Keratinocyte (primary cell): ENCODE measurements at regions not wholly inside any gene's neighbourhood (a gene's known extent, or its start where the extent isn't known, plus 50 kb on each side); places are given as distances from the start of the nearest gene placed in this dataset.

ENCODE experiments used
- DNase-seq: peaks from one replicate; pipeline ENCODE4 v3.0.0-alpha.2; 2011; ENCODE audit warnings: low read depth, missing footprints, low spot score
- FAIRE-seq: peaks from 2 replicates; lab custom pipeline; 2011; peaks lifted over from hg19 to GRCh38; lab: Jason Lieb, UNC
- H2AFZ ChIP-seq: 2 replicates; pipeline ENCODE4 v1.6.0; 2012; ENCODE audit warnings: low read length, control low read depth, inconsistent platforms; ENCODE audit not compliant: control insufficient read depth
- H3K27ac ChIP-seq: 2 replicates; pipeline ENCODE4 v1.5.1; 2011; ENCODE audit warnings: low read length; ENCODE audit not compliant: control insufficient read depth, insufficient read depth
- H3K27me3 ChIP-seq: 3 replicates; pipeline ENCODE4 v1.6.0; 2011; ENCODE audit warnings: low read length; ENCODE audit not compliant: control insufficient read depth, insufficient read depth; ENCODE audit errors: extremely low read depth
- H3K36me3 ChIP-seq, 2 experiments: 2 replicates in 1 of 2; 3 replicates in 1 of 2; pipeline ENCODE4 v1.5.1; 2011; ENCODE audit warnings: low read length in 2 of 2, mild to moderate bottlenecking in 1 of 2; ENCODE audit not compliant: control insufficient read depth in 2 of 2, insufficient read depth in 2 of 2; ENCODE audit errors: extremely low read depth in 1 of 2
- H3K4me1 ChIP-seq: 3 replicates; pipeline ENCODE4 v1.5.1; 2011; ENCODE audit warnings: low read length; ENCODE audit not compliant: control insufficient read depth, insufficient read depth; ENCODE audit errors: extremely low read depth
- H3K4me2 ChIP-seq: 3 replicates; pipeline ENCODE4 v1.6.0; 2011; ENCODE audit warnings: low read depth, low read length; ENCODE audit not compliant: control insufficient read depth, insufficient read depth; ENCODE audit errors: extremely low read depth
- H3K4me3 ChIP-seq, 3 experiments: fragments of 200-600 bp in 1 of 3; sonication (generic) in 1 of 3; 2 replicates in 2 of 3; 3 replicates in 1 of 3; pipeline ENCODE4 v1.5.1; 2011 to 2016; ENCODE audit warnings: low read length in 3 of 3, mild to moderate bottlenecking in 3 of 3, control low read depth in 2 of 3, inconsistent platforms in 1 of 3, low read depth in 1 of 3, mixed read lengths in 1 of 3, mixed run types in 1 of 3, moderate library complexity in 1 of 3; ENCODE audit not compliant: control insufficient read depth in 2 of 3, insufficient read depth in 2 of 3; ENCODE audit errors: extremely low read depth in 1 of 3
- H3K79me2 ChIP-seq: 2 replicates; pipeline ENCODE4 v1.6.0; 2012; ENCODE audit warnings: low read length; ENCODE audit not compliant: control insufficient read depth, insufficient read depth
- H3K9ac ChIP-seq: 3 replicates; pipeline ENCODE4 v1.6.0; 2011; ENCODE audit warnings: low read length; ENCODE audit not compliant: control insufficient read depth, insufficient read depth; ENCODE audit errors: extremely low read depth
- H3K9me1 ChIP-seq: 3 replicates; pipeline ENCODE4 v1.6.0; 2011; ENCODE audit warnings: low read length; ENCODE audit not compliant: control insufficient read depth, insufficient read depth; ENCODE audit errors: extremely low read depth
- H3K9me3 ChIP-seq: 2 replicates; pipeline ENCODE4 v1.5.1; 2012; ENCODE audit warnings: low read depth, low read length; ENCODE audit not compliant: control insufficient read depth
- H4K20me1 ChIP-seq: 3 replicates; pipeline ENCODE4 v1.6.0; 2011; ENCODE audit warnings: low read length; ENCODE audit not compliant: control insufficient read depth, insufficient read depth; ENCODE audit errors: extremely low read depth
- EZH2 ChIP-seq: IDR thresholded peaks from one replicate; pipeline ENCODE4 v1.6.1; 2012; ENCODE audit warnings: inconsistent platforms, mild to moderate bottlenecking, low read length, moderate library complexity
- dilution Hi-C: fragments of 300-500 bp; cut with MboI; formaldehyde crosslinking; loops from one replicate; pipeline ENCODE4 v1.7.0; 2020; ENCODE audit warnings: low sequenced_read_pairs; ENCODE audit not compliant: extremely low pct_ligation_motif_present
- TF ChIP-seq, protein P1 (sequence below), 3 experiments: IDR thresholded peaks in 1 of 3; conservative IDR thresholded peaks in 1 of 3; optimal IDR thresholded peaks in 1 of 3; 2 replicates in 2 of 3; 3 replicates in 1 of 3; pipeline versions ENCODE3 to v1.5.1; 2011; ENCODE audit warnings: low read length in 3 of 3, mild to moderate bottlenecking in 3 of 3, moderate library complexity in 2 of 3, control low read depth in 1 of 3, inconsistent platforms in 1 of 3; ENCODE audit not compliant: insufficient read depth in 2 of 3; ENCODE audit errors: extremely low read depth in 1 of 3

GRCh38 chr2:133732059-133732458, 163.8 kb upstream of the NCKAP5 start:
- H4K20me1 ChIP-seq = no peaks in the 10 kb centered on the region
- no peaks in the 10 kb centered on the region for H3K79me2 ChIP-seq
- dilution Hi-C loops = no loop called here
- H3K4me1 ChIP-seq = no peaks in the 10 kb centered on the region
- H3K9me3 ChIP-seq = peaks cover 2% of the 10 kb centered on the region
- FAIRE-seq (no peak), DNase-seq (no peak)
- no peaks in the 10 kb centered on the region for H3K36me3 ChIP-seq
- no peak overlapping the region for H2AFZ ChIP-seq
- H3K4me3 ChIP-seq = no peak overlapping the region
- no peak overlapping the region for H3K27ac ChIP-seq
- no peak for TF ChIP-seq EZH2
- TF ChIP-seq, protein P1, sequence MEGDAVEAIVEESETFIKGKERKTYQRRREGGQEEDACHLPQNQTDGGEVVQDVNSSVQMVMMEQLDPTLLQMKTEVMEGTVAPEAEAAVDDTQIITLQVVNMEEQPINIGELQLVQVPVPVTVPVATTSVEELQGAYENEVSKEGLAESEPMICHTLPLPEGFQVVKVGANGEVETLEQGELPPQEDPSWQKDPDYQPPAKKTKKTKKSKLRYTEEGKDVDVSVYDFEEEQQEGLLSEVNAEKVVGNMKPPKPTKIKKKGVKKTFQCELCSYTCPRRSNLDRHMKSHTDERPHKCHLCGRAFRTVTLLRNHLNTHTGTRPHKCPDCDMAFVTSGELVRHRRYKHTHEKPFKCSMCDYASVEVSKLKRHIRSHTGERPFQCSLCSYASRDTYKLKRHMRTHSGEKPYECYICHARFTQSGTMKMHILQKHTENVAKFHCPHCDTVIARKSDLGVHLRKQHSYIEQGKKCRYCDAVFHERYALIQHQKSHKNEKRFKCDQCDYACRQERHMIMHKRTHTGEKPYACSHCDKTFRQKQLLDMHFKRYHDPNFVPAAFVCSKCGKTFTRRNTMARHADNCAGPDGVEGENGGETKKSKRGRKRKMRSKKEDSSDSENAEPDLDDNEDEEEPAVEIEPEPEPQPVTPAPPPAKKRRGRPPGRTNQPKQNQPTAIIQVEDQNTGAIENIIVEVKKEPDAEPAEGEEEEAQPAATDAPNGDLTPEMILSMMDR (optimal IDR thresholded peaks at IDR 0.05 in 1 of 3, IDR thresholded peaks at IDR 0.05 in 1 of 3, conservative IDR thresholded peaks at IDR 0.05 in 1 of 3; ENCODE audit: extremely low read depth in 1 of 3, insufficient read depth in 2 of 3, low read length in 3 of 3) = no peak
- no peaks in the 10 kb centered on the region for H3K9me1 ChIP-seq
- H3K9ac ChIP-seq = no peak overlapping the region
- H3K27me3 ChIP-seq = no peaks in the 10 kb centered on the region
- H3K4me2 ChIP-seq = no peak overlapping the region

DNA sequence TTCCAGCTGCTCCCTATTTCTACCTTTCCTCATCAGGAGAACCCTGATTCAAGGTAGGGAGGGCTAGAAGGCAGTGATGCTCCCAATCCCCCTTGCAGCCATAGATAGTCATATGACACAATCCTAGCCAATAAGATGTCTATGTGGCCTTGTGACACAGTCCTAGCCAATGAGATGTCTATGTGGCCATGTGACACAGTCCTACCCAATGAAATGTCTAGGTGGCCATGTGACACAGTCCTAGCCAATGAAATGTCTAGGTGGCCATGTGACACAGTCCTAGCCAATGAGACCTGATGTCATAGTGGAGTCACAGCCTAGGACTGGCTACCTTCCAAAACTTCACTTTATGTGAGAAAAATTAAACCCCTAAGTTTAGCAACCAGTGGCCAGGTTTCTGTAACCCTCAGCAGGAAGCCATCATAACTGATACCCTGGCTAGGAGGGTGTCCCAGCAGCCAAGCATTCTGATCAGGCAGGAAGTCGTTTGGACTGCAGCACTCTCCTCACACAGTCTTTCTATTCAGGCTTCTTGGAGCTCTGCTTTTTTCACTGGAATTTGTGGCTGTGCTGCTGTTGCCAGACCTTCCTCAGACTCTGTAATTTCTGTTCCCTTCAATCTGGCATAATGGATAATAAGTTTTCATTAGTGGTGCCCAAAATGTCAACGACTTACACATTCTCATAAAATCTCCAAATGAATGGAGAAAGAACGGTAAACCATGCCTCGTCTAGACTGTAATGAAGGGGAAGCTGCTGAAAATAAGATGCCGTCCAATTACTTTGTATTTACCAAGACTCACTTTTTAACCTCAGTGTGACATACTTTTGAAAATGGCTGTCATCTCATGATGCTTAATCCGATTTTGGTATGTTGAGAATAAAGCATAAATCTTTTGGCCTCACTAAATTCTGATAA, 165.0 kb upstream of the NCKAP5 start:
- no peak for TF ChIP-seq EZH2
- TF ChIP-seq, protein P1 (optimal IDR thresholded peaks at IDR 0.05 in 1 of 3, IDR thresholded peaks at IDR 0.05 in 1 of 3, conservative IDR thresholded peaks at IDR 0.05 in 1 of 3; ENCODE audit: extremely low read depth in 1 of 3, insufficient read depth in 2 of 3, low read length in 3 of 3) = no peak
- Histone ChIP-seq H4K20me1 (no peaks in the 10 kb centered on the region), H3K4me2 (no peak overlapping the region), H3K36me3 (no peaks in the 10 kb centered on the region), H3K27me3 (no peaks in the 10 kb centered on the region), H2AFZ (no peak overlapping the region), H3K4me1 (no peaks in the 10 kb centered on the region), H3K9ac (no peak overlapping the region), H3K27ac (no peak overlapping the region), H3K4me3 (no peak overlapping the region), H3K9me3 (peaks cover 2% of the 10 kb centered on the region), H3K9me1 (no peaks in the 10 kb centered on the region), H3K79me2 (no peaks in the 10 kb centered on the region)
- DNase-seq = no peak
- no peak for FAIRE-seq
- dilution Hi-C loops = no loop called here
